ENCODE measurements at regions not wholly inside any gene's neighbourhood (a gene's known extent, or its start where the extent isn't known, plus 50 kb on each side); places are given as distances from the start of the nearest gene placed in this dataset.

GRCh38 chr1:162954824-162955223, 93.8 kb upstream of the CCDC190 start:
- TF ChIP-seq CTCF (conservative IDR thresholded peaks at IDR 0.05; ENCODE audit: low read depth, low read length) (no peak), EZH2 (IDR thresholded peaks at IDR 0.05; ENCODE audit: low read length, unreplicated experiment) (no peak)

Data from PC-3 (cell line).